ENCODE measurements at regions not wholly inside any gene's neighbourhood (a gene's known extent, or its start where the extent isn't known, plus 50 kb on each side); places are given as distances from the start of the nearest gene placed in this dataset.
"Not testable (repeated sequence)": the region's sequence is repeated elsewhere in the genome, so short reads cannot be mapped to it uniquely, and the experiment has no call there.

DNA sequence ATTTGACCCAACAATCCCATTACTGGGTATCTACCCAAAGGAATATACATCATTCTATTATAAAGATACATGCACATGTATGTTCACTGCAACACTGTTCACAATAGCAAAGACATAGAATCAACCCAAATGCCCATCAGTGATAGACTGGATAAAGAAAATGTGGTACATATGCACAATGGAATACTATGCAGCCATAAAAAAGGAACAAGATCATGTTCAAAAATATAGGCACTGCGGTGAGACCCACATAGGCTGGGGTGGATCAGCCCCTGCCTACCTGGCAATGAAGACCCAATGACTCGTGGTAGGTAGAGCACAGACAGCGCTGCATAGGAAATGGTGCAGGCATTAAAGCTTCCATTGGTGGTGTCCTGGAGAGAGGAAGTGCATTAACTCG lies 88.6 kb upstream of the NFIL3 start:
- intact Hi-C loops (cut with DNase I): not testable (repeated sequence)

GRCh38 chr9:91503673-91504081 lies 80.0 kb upstream of the NFIL3 start:
- DNase-seq: no peak
- intact Hi-C loops (cut with DNase I): no loop called here

More for the DNA sequence above, 88.6 kb upstream of the NFIL3 start:
- DNase-seq: not testable (repeated sequence)

DNA sequence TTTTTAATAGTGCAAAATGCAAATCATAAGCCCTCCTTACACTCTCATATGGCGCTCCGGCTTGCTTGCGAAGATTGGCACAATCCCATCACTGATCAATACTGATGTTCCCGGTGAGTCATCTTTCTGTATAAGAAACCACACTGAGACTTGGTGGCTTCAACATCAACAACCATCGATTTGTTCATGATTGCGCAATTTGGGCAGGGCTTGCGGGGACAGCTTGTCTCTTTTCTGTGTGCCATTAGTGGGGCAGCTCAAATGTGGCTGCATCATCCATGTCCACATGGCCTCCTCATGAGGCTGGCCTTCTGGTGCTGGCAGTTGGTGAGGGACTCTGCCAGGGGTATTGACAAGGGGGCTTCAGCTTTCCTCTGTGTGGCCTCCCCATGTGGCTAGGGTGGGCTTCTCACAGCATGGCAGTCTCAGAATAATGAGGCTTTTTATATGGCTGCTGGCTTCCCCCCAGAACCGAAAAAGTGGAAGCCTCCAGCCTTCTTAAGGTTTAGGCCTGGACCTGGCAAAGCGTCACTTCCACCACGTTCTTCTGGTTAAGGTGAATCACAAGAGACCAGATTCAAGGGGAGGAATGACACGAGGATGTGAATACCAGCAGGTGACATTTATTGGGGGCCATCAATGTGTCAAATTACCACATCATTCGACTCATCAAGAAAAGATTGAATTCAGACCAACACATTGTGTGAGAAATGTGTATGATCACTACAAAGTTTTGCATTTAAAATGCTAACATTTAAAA lies 79.5 kb upstream of the NFIL3 start:
- intact Hi-C loops (cut with DNase I): no loop called here
- DNase-seq: no peak

GRCh38 chr9:91502475-91502874 lies 78.8 kb upstream of the NFIL3 start:
- DNase-seq: no peak
- intact Hi-C loops (cut with DNase I): no loop called here

- DNase-seq: no peak
- intact Hi-C loops (cut with DNase I): no loop called here
These were observed 76.9 kb upstream of the NFIL3 start for GRCh38 chr9:91500509-91501014.

DNA sequence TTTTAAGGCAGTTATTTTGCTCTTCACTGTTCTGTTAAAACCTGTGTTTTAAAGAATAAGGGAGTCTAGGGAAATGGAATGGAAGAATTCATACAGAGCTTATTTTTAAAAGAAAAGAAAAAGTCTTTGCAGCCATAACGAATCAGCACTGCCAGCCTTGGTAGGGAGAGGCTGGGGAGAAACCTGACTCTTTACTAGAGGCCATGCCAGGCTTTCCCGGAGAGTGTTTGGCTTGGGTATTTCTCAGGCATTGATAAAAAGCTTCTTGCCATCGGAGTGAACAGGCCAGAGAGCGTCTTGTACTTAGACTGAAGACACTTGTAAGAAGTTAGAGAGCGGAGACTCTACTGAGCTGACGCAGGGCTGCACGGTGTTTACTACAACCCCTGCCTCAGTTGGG lies 72.7 kb upstream of the NFIL3 start:
- no peak for DNase-seq
- intact Hi-C loops (cut with DNase I): no loop called here

GRCh38 chr9:91495450-91495849 lies 71.8 kb upstream of the NFIL3 start:
- intact Hi-C loops (cut with DNase I): no loop called here
- no peak for DNase-seq

GRCh38 chr9:91494751-91495150 lies 71.1 kb upstream of the NFIL3 start:
- intact Hi-C loops (cut with DNase I): no loop called here
- no peak for DNase-seq

- intact Hi-C loops (cut with DNase I): no loop called here
- no peak for DNase-seq
These were observed 68.6 kb upstream of the NFIL3 start for GRCh38 chr9:91492237-91492636.

DNA sequence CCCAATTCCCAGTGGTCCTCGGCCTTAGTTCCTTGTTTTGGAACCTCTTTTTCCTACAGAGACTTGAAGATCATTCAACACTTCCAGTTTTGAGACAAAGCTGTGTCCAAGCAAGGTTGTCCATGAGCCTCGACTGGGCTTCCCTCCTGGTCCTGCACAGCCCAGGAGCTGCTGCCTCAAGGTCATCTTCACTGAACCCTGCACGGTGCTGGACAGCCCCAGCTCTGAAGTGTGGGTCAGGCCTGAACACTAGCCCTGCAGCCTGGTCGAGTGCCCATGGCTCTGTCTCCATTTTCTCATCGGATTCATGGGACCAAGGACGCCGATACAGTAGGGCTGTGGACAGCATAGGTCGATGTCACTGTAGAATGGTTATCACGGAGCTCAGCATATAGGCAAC lies 68.0 kb upstream of the NFIL3 start:
- DNase-seq: no peak
- intact Hi-C loops (cut with DNase I): no loop called here

DNA sequence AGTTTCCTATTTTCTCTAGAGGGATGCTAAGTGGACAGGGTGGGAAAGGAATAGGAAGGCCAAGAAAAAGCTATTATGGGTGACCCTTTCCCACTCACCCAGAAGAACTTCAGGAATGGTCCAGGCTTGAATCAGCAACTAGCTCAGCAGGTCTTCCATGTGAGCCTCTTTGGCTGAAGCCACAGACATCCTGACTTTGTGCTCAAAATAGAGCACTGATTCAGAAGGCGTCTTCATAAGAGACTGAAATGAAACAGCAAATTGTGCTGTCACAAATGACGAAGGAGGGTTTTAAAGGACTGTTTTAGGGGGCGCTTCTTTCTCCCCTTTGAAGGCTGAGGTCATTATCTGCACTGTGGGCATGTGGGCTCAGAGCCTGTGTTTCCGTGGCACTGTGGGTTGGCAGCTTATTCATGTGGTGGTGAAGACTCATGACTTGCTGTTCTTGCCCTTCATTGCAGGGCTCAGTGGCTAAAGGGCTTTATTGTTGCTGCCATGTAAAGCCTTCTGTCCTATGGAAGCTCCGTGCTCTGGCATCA lies 65.8 kb upstream of the NFIL3 start:
- intact Hi-C loops (cut with DNase I): no loop called here
- DNase-seq: no peak

GRCh38 chr9:91488341-91488740 lies 64.7 kb upstream of the NFIL3 start:
- DNase-seq: no peak
- intact Hi-C loops (cut with DNase I): no loop called here

DNA sequence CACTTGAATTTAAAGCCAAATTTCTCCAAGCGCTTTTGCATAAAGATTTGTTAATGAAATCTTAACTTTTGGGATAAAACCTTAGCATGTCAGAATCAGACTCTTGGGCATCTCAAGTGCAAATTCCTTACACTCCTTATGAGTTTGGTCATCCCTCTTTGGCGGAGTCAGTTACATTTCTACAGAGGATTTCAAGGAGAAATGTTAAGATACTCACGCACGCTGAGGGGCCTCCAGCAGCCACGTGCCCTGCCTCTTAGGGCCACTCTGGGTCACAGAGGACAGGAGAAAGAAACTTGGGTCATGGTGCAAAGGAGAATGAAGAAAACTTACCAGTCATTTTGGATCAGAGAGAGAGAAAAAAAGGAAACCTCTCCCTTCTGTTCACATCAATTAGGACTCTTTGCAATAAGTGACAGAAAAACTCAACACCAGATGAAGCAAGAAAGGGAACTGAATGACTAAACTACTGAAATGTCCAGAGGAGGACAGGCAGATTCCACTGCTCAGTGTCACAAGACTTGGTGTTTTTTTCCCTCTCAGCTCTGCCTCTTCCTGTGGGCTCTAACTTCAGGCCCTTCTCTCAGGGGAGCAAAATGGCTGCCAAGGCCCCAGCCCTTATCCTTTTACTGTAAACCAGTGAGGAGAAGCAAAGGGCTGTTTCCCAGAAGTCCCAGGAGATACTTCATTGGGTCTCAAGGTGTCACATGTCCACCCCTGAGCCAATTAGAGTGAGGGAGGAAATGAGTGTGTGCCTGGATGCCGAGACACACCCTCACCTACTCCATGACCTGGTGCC lies 63.3 kb upstream of the NFIL3 start:
- no peak for DNase-seq
- intact Hi-C loops (cut with DNase I): no loop called here

GRCh38 chr9:91485006-91485405 lies 61.4 kb upstream of the NFIL3 start:
- intact Hi-C loops (cut with DNase I): no loop called here
- no peak for DNase-seq

DNA sequence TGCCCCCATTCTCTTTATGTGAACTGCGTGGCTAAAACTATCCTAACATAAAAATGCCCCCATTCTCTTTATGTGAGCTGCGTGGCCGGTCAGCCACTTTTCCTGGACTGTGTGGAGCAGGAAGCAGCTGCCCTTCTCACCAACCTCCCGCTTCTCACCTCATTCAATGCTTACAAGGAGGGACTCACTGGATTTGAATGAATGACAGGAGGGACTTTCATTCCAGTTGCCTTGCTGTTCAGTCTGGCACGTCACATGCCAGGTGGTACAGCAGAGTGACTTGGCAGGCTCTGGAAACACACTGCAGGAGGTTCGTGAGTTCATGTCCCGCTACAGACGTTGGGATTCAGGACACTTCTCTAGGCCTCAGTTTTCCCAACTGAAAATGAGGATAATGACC lies 60.2 kb upstream of the NFIL3 start:
- intact Hi-C loops (cut with DNase I): no loop called here

GRCh38 chr9:91483189-91483691 lies 59.6 kb upstream of the NFIL3 start:
- intact Hi-C loops (cut with DNase I): no loop called here
- DNase-seq: peak in 5 of 10 donors; percentile 19 to 86 (median 78)

More for the DNA sequence above, 60.2 kb upstream of the NFIL3 start:
- no peak for DNase-seq

GRCh38 chr9:91481972-91482371 lies 58.3 kb upstream of the NFIL3 start:
- intact Hi-C loops (cut with DNase I): no loop called here
- DNase-seq: no peak

GRCh38 chr9:91477106-91477505 lies 53.5 kb upstream of the NFIL3 start:
- no peak for DNase-seq
- intact Hi-C loops (cut with DNase I): no loop called here

DNA sequence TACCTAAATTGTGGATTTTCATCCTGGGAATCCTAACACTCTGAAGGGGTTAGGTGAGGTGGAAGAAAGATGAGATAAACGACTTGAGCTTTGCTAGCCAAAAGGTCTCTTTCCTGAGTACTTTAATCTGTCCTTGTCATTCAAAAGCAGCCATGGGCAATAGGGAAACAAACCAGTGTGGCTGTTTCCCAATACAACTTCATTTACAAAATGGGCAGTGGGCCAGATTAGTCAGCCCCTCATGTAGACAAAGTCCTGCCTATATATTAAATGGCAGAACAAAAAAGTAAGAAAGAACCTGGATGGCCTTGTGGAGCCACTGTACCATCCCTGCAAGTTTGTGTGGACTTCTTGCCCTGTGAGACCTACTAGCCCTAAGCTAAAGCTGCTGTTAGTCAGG lies 51.0 kb upstream of the NFIL3 start:
- intact Hi-C loops (cut with DNase I): no loop called here

More for the DNA sequence above, 51.0 kb upstream of the NFIL3 start:
- no peak for DNase-seq
